ENCODE measurements at regions not wholly inside any gene's neighbourhood (a gene's known extent, or its start where the extent isn't known, plus 50 kb on each side); places are given as distances from the start of the nearest gene placed in this dataset.

DNA sequence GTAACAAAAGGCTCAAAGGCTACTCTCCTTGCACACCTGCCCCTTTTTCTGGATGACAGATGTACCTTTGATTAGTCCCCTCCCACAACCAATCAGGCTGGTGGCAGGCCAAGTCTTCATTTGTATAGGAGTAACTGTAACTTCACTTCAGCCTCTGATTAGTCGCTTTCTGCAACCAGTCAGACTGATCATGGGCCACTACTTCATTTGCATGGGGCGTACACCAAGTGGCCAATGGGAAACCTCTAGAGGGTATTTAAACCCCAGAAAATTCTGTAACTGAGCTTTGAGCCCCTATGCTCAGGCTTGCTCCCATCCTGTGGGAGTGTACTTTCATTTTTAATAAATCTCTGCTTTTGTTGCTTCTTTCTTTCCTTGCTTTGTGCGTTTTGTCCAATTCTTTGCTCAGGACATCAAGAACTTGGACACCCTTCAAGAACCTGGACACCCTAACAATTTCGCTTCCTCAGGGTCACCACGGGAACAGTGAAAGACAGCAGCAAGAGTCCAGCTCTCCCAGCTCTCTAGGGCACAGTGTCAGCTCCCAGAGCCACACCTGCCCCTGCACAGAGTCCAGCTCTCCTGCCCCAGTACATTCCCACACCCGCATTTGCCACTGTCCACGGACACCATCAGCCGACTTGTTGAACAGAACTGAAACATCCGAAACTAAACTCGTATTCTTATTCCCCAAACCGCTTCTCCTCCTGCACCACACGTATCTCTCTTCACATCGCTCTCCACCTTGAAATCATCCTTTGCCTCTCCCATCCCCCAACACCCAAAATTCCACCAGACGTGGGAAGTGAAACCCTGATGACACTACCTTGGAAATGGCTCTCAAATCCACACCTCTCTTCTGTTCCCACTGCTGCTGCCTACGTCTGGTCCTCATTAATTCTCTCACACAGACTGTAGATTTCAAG is 53.4 kb downstream of the ABCC12 start:
- Histone ChIP-seq H3K4me3 (replicated peaks in 1 of 4; ENCODE audit: control extremely low read depth in 1 of 4, insufficient read depth in 1 of 4, low read depth in 3 of 4, low read length in 4 of 4) (no peak overlapping the region), H3K79me2 (ENCODE audit: control insufficient read depth, insufficient read depth, low read length) (no peaks in the 10 kb centered on the region), H3K4me1 (ENCODE audit: control insufficient read depth, extremely low read depth, insufficient read depth, low read length) (no peaks in the 10 kb centered on the region), H3K27ac (ENCODE audit: insufficient read depth, low read length) (no peak overlapping the region), H3K9ac (ENCODE audit: insufficient read depth, low read length) (no peak overlapping the region), H3K36me3 (ENCODE audit: control insufficient read depth, insufficient read depth, low read length) (no peaks in the 10 kb centered on the region), H2AFZ (ENCODE audit: low read length) (no peak overlapping the region), H3K4me2 (ENCODE audit: extremely low read depth, insufficient read depth, low read length) (no peak overlapping the region), H4K20me1 (ENCODE audit: control insufficient read depth, extremely low read depth, insufficient read depth, low read length) (no peaks in the 10 kb centered on the region), H3K9me3 (ENCODE audit: control insufficient read depth, insufficient read depth, low read depth, low read length) (no peaks in the 10 kb centered on the region), H3K27me3 (ENCODE audit: control insufficient read depth, insufficient read depth, low read length) (no peaks in the 10 kb centered on the region)
- no peak for TF ChIP-seq CTCF (conservative IDR thresholded peaks at IDR 0.05 in 1 of 2, IDR thresholded peaks at IDR 0.05 in 1 of 2; ENCODE audit: low read depth in 1 of 2, low read length in 2 of 2)
- no peak for TF ChIP-seq EZH2 (IDR thresholded peaks at IDR 0.05; ENCODE audit: low read length, missing control alignments)
- DNase-seq (ENCODE audit: low read depth in 2 of 2), result no peak

- no peaks in the 10 kb centered on the region for H3K36me3 ChIP-seq (ENCODE audit: control insufficient read depth, insufficient read depth, low read length)
- H3K9me3 ChIP-seq (ENCODE audit: control insufficient read depth, insufficient read depth, low read depth, low read length), result no peaks in the 10 kb centered on the region
- H3K4me2 ChIP-seq (ENCODE audit: extremely low read depth, insufficient read depth, low read length), result no peak overlapping the region
- H3K4me3 ChIP-seq (replicated peaks in 1 of 4; ENCODE audit: control extremely low read depth in 1 of 4, insufficient read depth in 1 of 4, low read depth in 3 of 4, low read length in 4 of 4), result no peak overlapping the region
- no peaks in the 10 kb centered on the region for H3K79me2 ChIP-seq (ENCODE audit: control insufficient read depth, insufficient read depth, low read length)
- H3K9ac ChIP-seq (ENCODE audit: insufficient read depth, low read length), result no peak overlapping the region
- H3K4me1 ChIP-seq (ENCODE audit: control insufficient read depth, extremely low read depth, insufficient read depth, low read length), result no peaks in the 10 kb centered on the region
- DNase-seq (ENCODE audit: low read depth in 2 of 2), result peak in 1 of 2 donors; percentile 23
- TF ChIP-seq EZH2 (IDR thresholded peaks at IDR 0.05; ENCODE audit: low read length, missing control alignments), result no peak
- TF ChIP-seq CTCF (conservative IDR thresholded peaks at IDR 0.05 in 1 of 2, IDR thresholded peaks at IDR 0.05 in 1 of 2; ENCODE audit: low read depth in 1 of 2, low read length in 2 of 2), result no peak
- no peak overlapping the region for H3K27ac ChIP-seq (ENCODE audit: insufficient read depth, low read length)
- no peak overlapping the region for H2AFZ ChIP-seq (ENCODE audit: low read length)
- H4K20me1 ChIP-seq (ENCODE audit: control insufficient read depth, extremely low read depth, insufficient read depth, low read length), result no peaks in the 10 kb centered on the region
- no peaks in the 10 kb centered on the region for H3K27me3 ChIP-seq (ENCODE audit: control insufficient read depth, insufficient read depth, low read length)
Observed at GRCh38 chr16:48101069-48101674, 54.6 kb downstream of the ABCC12 start.

DNA sequence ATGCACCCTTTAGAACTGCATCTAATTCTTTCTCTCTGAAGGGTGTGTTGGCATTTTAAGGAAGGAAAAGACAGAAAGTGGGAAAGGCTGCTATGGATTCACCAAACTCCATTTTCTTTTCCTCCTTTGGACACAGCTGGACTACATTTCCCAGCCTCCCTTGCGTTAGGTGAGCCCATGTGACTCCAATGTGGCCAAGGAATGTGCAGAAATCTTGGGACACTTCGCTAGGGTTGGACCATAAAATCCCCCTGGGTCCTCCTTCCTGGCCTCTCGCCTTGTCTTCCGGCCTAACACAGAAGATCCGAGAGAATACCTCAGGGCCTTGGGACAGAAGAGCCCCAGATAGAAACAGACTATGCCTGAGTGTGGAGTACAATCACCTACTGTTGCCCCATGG is 56.3 kb downstream of the ABCC12 start:
- Histone ChIP-seq H3K27me3 (ENCODE audit: control insufficient read depth, insufficient read depth, low read length) (no peaks in the 10 kb centered on the region), H2AFZ (ENCODE audit: low read length) (no peak overlapping the region), H3K27ac (ENCODE audit: insufficient read depth, low read length) (no peak overlapping the region), H3K9ac (ENCODE audit: insufficient read depth, low read length) (no peak overlapping the region), H3K4me2 (ENCODE audit: extremely low read depth, insufficient read depth, low read length) (no peak overlapping the region), H3K36me3 (ENCODE audit: control insufficient read depth, insufficient read depth, low read length) (no peaks in the 10 kb centered on the region), H3K4me1 (ENCODE audit: control insufficient read depth, extremely low read depth, insufficient read depth, low read length) (no peaks in the 10 kb centered on the region), H3K9me3 (ENCODE audit: control insufficient read depth, insufficient read depth, low read depth, low read length) (no peaks in the 10 kb centered on the region), H4K20me1 (ENCODE audit: control insufficient read depth, extremely low read depth, insufficient read depth, low read length) (no peaks in the 10 kb centered on the region), H3K4me3 (replicated peaks in 1 of 4; ENCODE audit: control extremely low read depth in 1 of 4, insufficient read depth in 1 of 4, low read depth in 3 of 4, low read length in 4 of 4) (no peak overlapping the region), H3K79me2 (ENCODE audit: control insufficient read depth, insufficient read depth, low read length) (no peaks in the 10 kb centered on the region)
- TF ChIP-seq CTCF (conservative IDR thresholded peaks at IDR 0.05 in 1 of 2, IDR thresholded peaks at IDR 0.05 in 1 of 2; ENCODE audit: low read depth in 1 of 2, low read length in 2 of 2) (no peak), EZH2 (IDR thresholded peaks at IDR 0.05; ENCODE audit: low read length, missing control alignments) (no peak)
- DNase-seq (ENCODE audit: low read depth in 2 of 2), result no peak

All from fibroblast of lung (primary cell).